Endothelial cell of umbilical vein (primary cell): ENCODE measurements at regions not wholly inside any gene's neighbourhood (a gene's known extent, or its start where the extent isn't known, plus 50 kb on each side); places are given as distances from the start of the nearest gene placed in this dataset.

Source experiments
- BruUV-seq: library from RNA; stranded (reverse); fragments of 400-500 nt; replicated peaks from 2 replicates; lab custom pipeline; 2021; lab: Mats Ljungman, UMichigan
- CTCF ChIA-PET: fragments of 300-600, 350-600 bp; sonication (Branson Sonifier 250); formaldehyde crosslinking; loops from one replicate; lab custom pipeline; 2021; ENCODE audit warnings: antibody characterized with exemption, inconsistent platforms; lab: Charles Lee
- POLR2A ChIA-PET: fragments of 300-600, 350-600 bp; sonication (Branson Sonifier 250); formaldehyde crosslinking; loops from one replicate; lab custom pipeline; 2021; ENCODE audit warnings: antibody characterized with exemption, inconsistent platforms; lab: Charles Lee
- DNase-seq: peaks from one replicate; pipeline ENCODE4 v3.0.0-alpha.2; 2011; ENCODE audit warnings: low read depth, low spot score
- FAIRE-seq: peaks from 2 replicates; lab custom pipeline; 2011; peaks lifted over from hg19 to GRCh38; lab: Jason Lieb, UNC
- H2AFZ ChIP-seq: 2 replicates; pipeline ENCODE4 v1.6.0; 2012; ENCODE audit warnings: low read depth, low read length, control low read depth, inconsistent platforms
- H3K27ac ChIP-seq: 2 replicates; pipeline ENCODE4 v1.5.1; 2011; ENCODE audit warnings: low read depth, mild to moderate bottlenecking, control low read depth, low read length, moderate library complexity; ENCODE audit not compliant: insufficient read depth
- H3K27me3 ChIP-seq, 2 experiments: 2 replicates each; pipeline versions ENCODE4 v1.6.0 to v1.6.1; 2011; ENCODE audit warnings: low read length in 2 of 2, mixed read lengths in 1 of 2; ENCODE audit not compliant: control insufficient read depth in 2 of 2, insufficient read depth in 2 of 2
- H3K36me3 ChIP-seq, 2 experiments: 2 replicates in 1 of 2; 3 replicates in 1 of 2; pipeline ENCODE4 v1.5.1; 2011; ENCODE audit warnings: low read length in 2 of 2, mild to moderate bottlenecking in 1 of 2, moderate library complexity in 1 of 2; ENCODE audit not compliant: control insufficient read depth in 2 of 2, insufficient read depth in 2 of 2; ENCODE audit errors: extremely low read depth in 1 of 2
- H3K4me1 ChIP-seq: 3 replicates; pipeline ENCODE4 v1.5.1; 2011; ENCODE audit warnings: mild to moderate bottlenecking, low read length; ENCODE audit not compliant: control insufficient read depth, insufficient read depth; ENCODE audit errors: extremely low read depth
- H3K4me2 ChIP-seq: 2 replicates; pipeline ENCODE4 v1.6.1; 2011; ENCODE audit warnings: low read length, control low read depth, mixed read lengths; ENCODE audit not compliant: insufficient read depth
- H3K4me3 ChIP-seq, 3 experiments: fragments of 200-600 bp in 1 of 3; sonication (generic), shearing (Covaris generic) in 1 of 3; replicated peaks in 1 of 3; 2 replicates each; pipeline ENCODE4 v1.5.1; 2011 to 2016; ENCODE audit warnings: control low read depth in 3 of 3, low read length in 3 of 3, mild to moderate bottlenecking in 2 of 3, inconsistent platforms in 1 of 3, low read depth in 1 of 3, moderate library complexity in 1 of 3; ENCODE audit not compliant: insufficient read depth in 1 of 3
- H3K79me2 ChIP-seq: 2 replicates; pipeline ENCODE4 v1.6.0; 2012; ENCODE audit warnings: low read length, inconsistent platforms; ENCODE audit not compliant: control insufficient read depth, insufficient read depth
- H3K9ac ChIP-seq: replicated peaks from 2 replicates; pipeline ENCODE3; 2011; ENCODE audit warnings: low read length, control low read depth; ENCODE audit not compliant: insufficient read depth; ENCODE audit errors: extremely low read depth
- H3K9me1 ChIP-seq: replicated peaks from 3 replicates; pipeline ENCODE4 v1.6.0; 2011; ENCODE audit warnings: mild to moderate bottlenecking, low read length; ENCODE audit not compliant: control insufficient read depth, insufficient read depth; ENCODE audit errors: extremely low read depth
- H3K9me3 ChIP-seq: replicated peaks from 2 replicates; pipeline ENCODE4 v1.5.1; 2012; ENCODE audit warnings: low read length, inconsistent platforms; ENCODE audit not compliant: control insufficient read depth, insufficient read depth
- H4K20me1 ChIP-seq: replicated peaks from 2 replicates; pipeline ENCODE3; 2011; ENCODE audit warnings: mild to moderate bottlenecking, low read length; ENCODE audit not compliant: control insufficient read depth, insufficient read depth; ENCODE audit errors: extremely low read depth
- CTCF ChIP-seq, 2 donors: IDR thresholded peaks; 1 replicate in 1 of 2; 2 replicates in 1 of 2; pipeline ENCODE4 v1.5.1; 2011; ENCODE audit warnings: low read length in 2 of 2, mild to moderate bottlenecking in 2 of 2, moderate library complexity in 2 of 2, control low read depth in 1 of 2, inconsistent platforms in 1 of 2, low read depth in 1 of 2; ENCODE audit not compliant: insufficient read depth in 1 of 2; ENCODE audit errors: extremely low read depth in 1 of 2
- EZH2 ChIP-seq: IDR thresholded peaks from 2 replicates; pipeline ENCODE4 v1.6.1; 2012; ENCODE audit warnings: borderline replicate concordance, low read depth, mild to moderate bottlenecking, moderate library complexity, low read length, inconsistent platforms; ENCODE audit not compliant: severe bottlenecking
- FOS ChIP-seq: IDR thresholded peaks from 2 replicates; pipeline ENCODE4 v1.6.1; 2011; ENCODE audit warnings: mild to moderate bottlenecking, low read length, moderate library complexity, borderline replicate concordance; ENCODE audit not compliant: insufficient read depth
- GATA2 ChIP-seq: IDR thresholded peaks from 2 replicates; pipeline ENCODE4 v1.7.0; 2011; ENCODE audit warnings: low read depth, mild to moderate bottlenecking, moderate library complexity, mixed read lengths, low read length; ENCODE audit not compliant: insufficient read length, insufficient read depth
- JUN ChIP-seq: IDR thresholded peaks from 2 replicates; pipeline ENCODE4 v1.6.1; 2011; ENCODE audit warnings: borderline replicate concordance, low read depth; ENCODE audit not compliant: insufficient read length, insufficient read depth
- MAX ChIP-seq: IDR thresholded peaks from 2 replicates; pipeline ENCODE4 v1.6.1; 2011; ENCODE audit not compliant: insufficient read depth, insufficient read length
- MYC ChIP-seq: IDR thresholded peaks from one replicate; pipeline ENCODE4 v1.6.1; 2011; ENCODE audit warnings: mild to moderate bottlenecking, low read depth, low read length
- POLR2A ChIP-seq: IDR thresholded peaks from 2 replicates; pipeline ENCODE4 v1.6.1; 2012; ENCODE audit warnings: low read depth, mild to moderate bottlenecking, control low read depth, low read length
- POLR2AphosphoS5 ChIP-seq: IDR thresholded peaks from 2 replicates; pipeline ENCODE4 v1.6.1; 2012; ENCODE audit warnings: low read depth, mild to moderate bottlenecking, control low read depth, low read length, moderate library complexity; ENCODE audit not compliant: insufficient read depth
- dilution Hi-C: fragments of 300-500 bp; cut with MboI; formaldehyde crosslinking; loops from one replicate; pipeline ENCODE4 v1.15.0; 2019; ENCODE audit warnings: low sequenced_read_pairs; ENCODE audit not compliant: extremely low pct_ligation_motif_present
- intact Hi-C: fragments of 100-400 bp; cut with micrococcal nuclease; formaldehyde crosslinking; loops from one replicate; pipeline ENCODE4 v1.10.0; 2022

- intact Hi-C loops, result no loop called here
- no peaks in the 10 kb centered on the region for H4K20me1 ChIP-seq
Measured at GRCh38 chr10:25083546-25084111, 67.2 kb downstream of the THNSL1 start.

More at GRCh38 chr10:25083546-25084111, 67.2 kb downstream of the THNSL1 start:
- FAIRE-seq (no peak), DNase-seq (no peak)
- Histone ChIP-seq H3K27ac (no peak overlapping the region), H2AFZ (no peak overlapping the region), H3K9ac (no peak overlapping the region), H3K79me2 (no peaks in the 10 kb centered on the region), H3K36me3 (no peaks in the 10 kb centered on the region), H3K9me1 (no peaks in the 10 kb centered on the region), H3K27me3 (peaks cover 0 to 2% of the 10 kb centered on the region in 2 experiments), H3K4me2 (no peak overlapping the region), H3K4me1 (no peaks in the 10 kb centered on the region), H3K4me3 (no peak overlapping the region), H3K9me3 (no peaks in the 10 kb centered on the region)
- CTCF ChIA-PET, result interaction anchor here (1.1 to 2.1 kb wide), 3 partner anchors 8 to 466 kb away, joined by 4 to 7 read pairs (median 6); no protein-coding TSS in a partner anchor
- dilution Hi-C loops, result no loop called here
- TF ChIP-seq MAX (no peak), JUN (no peak), GATA2 (no peak), MYC (no peak), FOS (no peak), CTCF (IDR thresholded peaks at IDR 0.05; ENCODE audit: extremely low read depth in 1 of 2, insufficient read depth in 1 of 2, low read depth in 1 of 2, low read length in 2 of 2) (no peak), POLR2A (no peak), POLR2AphosphoS5 (no peak), EZH2 (no peak)
- POLR2A ChIA-PET, result no interaction called here
- BruUV-seq, result no TSS peak
